ENCODE measurements at regions not wholly inside any gene's neighbourhood (a gene's known extent, or its start where the extent isn't known, plus 50 kb on each side); places are given as distances from the start of the nearest gene placed in this dataset.

GRCh38 chr13:40498461-40498860 lies 168.0 kb downstream of the FOXO1 start:
- TF ChIP-seq CTCF (IDR thresholded peaks at IDR 0.05) = no peak
- TF ChIP-seq POLR2A (IDR thresholded peaks at IDR 0.05) = no peak

All from Peyer's patch (tissue), 4 donors.